22Rv1 (cell line): ENCODE measurements at regions not wholly inside any gene's neighbourhood (a gene's known extent, or its start where the extent isn't known, plus 50 kb on each side); places are given as distances from the start of the nearest gene placed in this dataset.

Experiments used
- CTCF ChIP-seq: fragments of 450-650 bp; IDR thresholded peaks from 2 replicates; pipeline ENCODE4 v1.5.1; 2017; ENCODE audit warnings: mild to moderate bottlenecking
- ZFX ChIP-seq: fragments of 450-650 bp; IDR thresholded peaks from 2 replicates; pipeline ENCODE4 v1.6.1; 2017; ENCODE audit warnings: antibody characterized with exemption, borderline replicate concordance

- TF ChIP-seq CTCF (no peak), ZFX (no peak)
These were observed 162.4 kb downstream of the ESM1 start for GRCh38 chr5:54823006-54823405.
